ENCODE measurements at regions not wholly inside any gene's neighbourhood (a gene's known extent, or its start where the extent isn't known, plus 50 kb on each side); places are given as distances from the start of the nearest gene placed in this dataset.
"Not testable (repeated sequence)": the region's sequence is repeated elsewhere in the genome, so short reads cannot be mapped to it uniquely, and the experiment has no call there.

GRCh38 chr3:177356113-177356512 lies 158.8 kb upstream of the TBL1XR1 start:
- no peak for DNase-seq (ENCODE audit: extremely low read depth in 1 of 2, low read depth in 1 of 2)

GRCh38 chr3:177356952-177357351 lies 159.7 kb upstream of the TBL1XR1 start:
- DNase-seq (ENCODE audit: extremely low read depth in 1 of 2, low read depth in 1 of 2): no peak

- no peak for DNase-seq (ENCODE audit: extremely low read depth in 1 of 2, low read depth in 1 of 2)
Measured at GRCh38 chr3:177357352-177358090, 160.2 kb upstream of the TBL1XR1 start.

GRCh38 chr3:177358091-177358976 lies 161.1 kb upstream of the TBL1XR1 start:
- DNase-seq (ENCODE audit: extremely low read depth in 1 of 2, low read depth in 1 of 2): peak; percentile 53 to 70

GRCh38 chr3:177358977-177359592 lies 161.8 kb upstream of the TBL1XR1 start:
- no peak for DNase-seq (ENCODE audit: extremely low read depth in 1 of 2, low read depth in 1 of 2)

GRCh38 chr3:177359593-177360357 lies 162.5 kb upstream of the TBL1XR1 start:
- peak; percentile 86 to 89 for DNase-seq (ENCODE audit: extremely low read depth in 1 of 2, low read depth in 1 of 2)

- no peak for DNase-seq (ENCODE audit: extremely low read depth in 1 of 2, low read depth in 1 of 2)
Measured at GRCh38 chr3:177361081-177361938, 164.0 kb upstream of the TBL1XR1 start.

- no peak for DNase-seq (ENCODE audit: extremely low read depth in 1 of 2, low read depth in 1 of 2)
Measured at GRCh38 chr3:177362626-177363025, 165.3 kb upstream of the TBL1XR1 start.

GRCh38 chr3:177364236-177364635 lies 167.0 kb upstream of the TBL1XR1 start:
- no peak for DNase-seq (ENCODE audit: extremely low read depth in 1 of 2, low read depth in 1 of 2)

GRCh38 chr3:177365294-177365693 lies 168.0 kb upstream of the TBL1XR1 start:
- DNase-seq (ENCODE audit: extremely low read depth in 1 of 2, low read depth in 1 of 2): not testable (repeated sequence)

- no peak for DNase-seq (ENCODE audit: extremely low read depth in 1 of 2, low read depth in 1 of 2)
Measured at GRCh38 chr3:177367788-177368187, 170.5 kb upstream of the TBL1XR1 start.

- DNase-seq (ENCODE audit: extremely low read depth in 1 of 2, low read depth in 1 of 2): no peak
Measured at GRCh38 chr3:177370246-177370822, 173.1 kb upstream of the TBL1XR1 start.

GRCh38 chr3:177371146-177371545 lies 173.9 kb upstream of the TBL1XR1 start:
- no peak for DNase-seq (ENCODE audit: extremely low read depth in 1 of 2, low read depth in 1 of 2)

- no peak for DNase-seq (ENCODE audit: extremely low read depth in 1 of 2, low read depth in 1 of 2)
Measured at GRCh38 chr3:177371888-177372287, 174.6 kb upstream of the TBL1XR1 start.

GRCh38 chr3:177374323-177374722 lies 177.0 kb upstream of the TBL1XR1 start:
- DNase-seq (ENCODE audit: extremely low read depth in 1 of 2, low read depth in 1 of 2): no peak

GRCh38 chr3:177375316-177375715 lies 178.0 kb upstream of the TBL1XR1 start:
- no peak for DNase-seq (ENCODE audit: extremely low read depth in 1 of 2, low read depth in 1 of 2)

- DNase-seq (ENCODE audit: extremely low read depth in 1 of 2, low read depth in 1 of 2): no peak
Measured at GRCh38 chr3:177377166-177377565, 179.9 kb upstream of the TBL1XR1 start.

GRCh38 chr3:177378168-177378567 lies 180.9 kb upstream of the TBL1XR1 start:
- no peak for DNase-seq (ENCODE audit: extremely low read depth in 1 of 2, low read depth in 1 of 2)

GRCh38 chr3:177379045-177379444 lies 181.8 kb upstream of the TBL1XR1 start:
- no peak for DNase-seq (ENCODE audit: extremely low read depth in 1 of 2, low read depth in 1 of 2)

- DNase-seq (ENCODE audit: extremely low read depth in 1 of 2, low read depth in 1 of 2): no peak
Measured at GRCh38 chr3:177381070-177381469, 183.8 kb upstream of the TBL1XR1 start.
